HFFc6 (cell line): ENCODE measurements at regions not wholly inside any gene's neighbourhood (a gene's known extent, or its start where the extent isn't known, plus 50 kb on each side); places are given as distances from the start of the nearest gene placed in this dataset.

Experiments used
- DNase-seq: peaks from one replicate; pipeline ENCODE4 v3.0.0-alpha.2; 2018
- H3K27ac Mint-ChIP-seq: 2 replicates; pipeline ENCODE4 v1.8.0; 2020; ENCODE audit warnings: mild to moderate bottlenecking, mixed read lengths
- H3K27me3 Mint-ChIP-seq: 2 replicates; pipeline ENCODE4 v1.8.0; 2021; ENCODE audit warnings: mild to moderate bottlenecking, moderate library complexity, mixed read lengths; ENCODE audit not compliant: insufficient read depth
- H3K36me3 Mint-ChIP-seq: 2 replicates; pipeline ENCODE4 v1.8.0; 2021; ENCODE audit warnings: low read depth, mixed read lengths
- H3K4me1 Mint-ChIP-seq: 2 replicates; pipeline ENCODE4 v1.8.0; 2020; ENCODE audit warnings: low read depth, mixed read lengths
- H3K4me3 Mint-ChIP-seq: 2 replicates; pipeline ENCODE4 v1.8.0; 2020; ENCODE audit warnings: mild to moderate bottlenecking, moderate library complexity, mixed read lengths
- H3K9me3 Mint-ChIP-seq: 2 replicates; pipeline ENCODE4 v1.8.0; 2020; ENCODE audit warnings: mild to moderate bottlenecking, mixed read lengths
- TF ChIP-seq, protein P1 (sequence below): fragments of 200-600 bp; sonication (generic); IDR thresholded peaks from 2 replicates; pipeline ENCODE4 v1.5.0; 2021; ENCODE audit warnings: antibody characterized with exemption, mild to moderate bottlenecking

DNA sequence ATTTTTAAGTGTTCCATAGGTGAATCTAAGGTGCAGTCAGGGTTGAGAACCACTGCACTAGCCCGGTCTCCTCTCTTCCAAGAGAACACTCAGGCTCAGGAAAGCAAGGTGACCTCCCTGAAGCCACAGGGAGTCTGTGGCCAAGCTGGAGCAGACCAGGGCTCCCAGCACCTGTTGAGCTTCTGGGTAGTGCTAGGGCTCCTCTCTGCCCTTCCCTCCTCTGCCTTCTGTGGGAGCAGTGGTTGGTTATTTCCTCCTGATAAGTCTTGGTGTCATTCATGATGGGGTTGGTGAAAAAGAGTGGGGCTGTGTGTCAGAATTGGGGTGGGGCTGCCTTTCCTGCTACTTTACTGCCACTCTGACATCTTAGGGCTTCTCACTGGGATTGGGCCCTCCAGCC lies 163.1 kb upstream of the UMPS start:
- TF ChIP-seq, protein P1, sequence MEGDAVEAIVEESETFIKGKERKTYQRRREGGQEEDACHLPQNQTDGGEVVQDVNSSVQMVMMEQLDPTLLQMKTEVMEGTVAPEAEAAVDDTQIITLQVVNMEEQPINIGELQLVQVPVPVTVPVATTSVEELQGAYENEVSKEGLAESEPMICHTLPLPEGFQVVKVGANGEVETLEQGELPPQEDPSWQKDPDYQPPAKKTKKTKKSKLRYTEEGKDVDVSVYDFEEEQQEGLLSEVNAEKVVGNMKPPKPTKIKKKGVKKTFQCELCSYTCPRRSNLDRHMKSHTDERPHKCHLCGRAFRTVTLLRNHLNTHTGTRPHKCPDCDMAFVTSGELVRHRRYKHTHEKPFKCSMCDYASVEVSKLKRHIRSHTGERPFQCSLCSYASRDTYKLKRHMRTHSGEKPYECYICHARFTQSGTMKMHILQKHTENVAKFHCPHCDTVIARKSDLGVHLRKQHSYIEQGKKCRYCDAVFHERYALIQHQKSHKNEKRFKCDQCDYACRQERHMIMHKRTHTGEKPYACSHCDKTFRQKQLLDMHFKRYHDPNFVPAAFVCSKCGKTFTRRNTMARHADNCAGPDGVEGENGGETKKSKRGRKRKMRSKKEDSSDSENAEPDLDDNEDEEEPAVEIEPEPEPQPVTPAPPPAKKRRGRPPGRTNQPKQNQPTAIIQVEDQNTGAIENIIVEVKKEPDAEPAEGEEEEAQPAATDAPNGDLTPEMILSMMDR: no peak
- Mint-ChIP-seq H3K27ac (no peak overlapping the region), H3K4me3 (no peak overlapping the region), H3K27me3 (peaks cover 18% of the 10 kb centered on the region), H3K9me3 (no peaks in the 10 kb centered on the region), H3K36me3 (no peaks in the 10 kb centered on the region), H3K4me1 (peaks cover 7% of the 10 kb centered on the region)
- DNase-seq: no peak

DNA sequence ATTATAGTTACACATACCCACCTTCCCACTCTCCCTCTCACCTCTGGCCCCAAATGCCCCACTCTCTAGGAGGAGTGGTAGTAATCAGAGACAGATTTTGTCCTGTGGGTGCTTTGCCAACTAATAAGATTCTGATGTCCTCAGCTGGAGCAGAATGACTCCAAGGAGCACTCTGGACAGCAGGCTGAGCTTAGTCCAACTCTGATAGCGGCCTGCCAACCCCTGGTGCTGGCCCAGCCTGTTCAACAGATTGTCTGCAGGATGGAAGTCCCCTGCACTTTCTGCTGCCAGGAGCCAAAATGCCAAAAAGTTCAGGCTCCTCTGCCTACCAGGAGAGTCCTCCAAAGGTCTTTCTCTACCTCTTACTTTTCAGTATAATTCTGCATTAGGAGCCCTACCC lies 160.5 kb upstream of the UMPS start:
- Mint-ChIP-seq H3K9me3 (no peaks in the 10 kb centered on the region), H3K27me3 (peaks cover 11% of the 10 kb centered on the region), H3K4me1 (no peaks in the 10 kb centered on the region), H3K36me3 (no peaks in the 10 kb centered on the region), H3K4me3 (no peak overlapping the region), H3K27ac (no peak overlapping the region)
- no peak for DNase-seq
- TF ChIP-seq, protein P1: no peak

DNA sequence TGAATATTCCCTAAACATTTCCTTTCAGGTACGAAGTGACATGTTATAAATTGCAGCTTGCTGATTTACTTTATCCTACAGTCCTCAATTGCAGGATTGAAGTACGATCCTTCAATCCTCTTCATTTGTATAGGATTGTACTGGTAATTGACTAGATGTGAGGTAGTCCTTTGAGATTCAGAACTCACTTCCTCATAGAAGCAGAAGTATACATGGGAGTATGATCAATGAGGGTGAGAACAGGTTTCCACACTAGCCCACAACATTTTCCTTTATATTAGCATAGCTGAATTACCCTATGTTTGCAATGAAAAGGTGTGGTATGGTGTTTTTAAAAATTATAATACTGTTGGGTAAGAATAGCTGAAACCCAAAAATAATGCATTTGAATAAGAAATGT lies 160.0 kb upstream of the UMPS start:
- DNase-seq: no peak
- Mint-ChIP-seq H3K4me3 (no peak overlapping the region), H3K27me3 (peaks cover 13% of the 10 kb centered on the region), H3K27ac (no peak overlapping the region), H3K9me3 (no peaks in the 10 kb centered on the region), H3K4me1 (peaks cover 4% of the 10 kb centered on the region), H3K36me3 (no peaks in the 10 kb centered on the region)
- TF ChIP-seq, protein P1: no peak

DNA sequence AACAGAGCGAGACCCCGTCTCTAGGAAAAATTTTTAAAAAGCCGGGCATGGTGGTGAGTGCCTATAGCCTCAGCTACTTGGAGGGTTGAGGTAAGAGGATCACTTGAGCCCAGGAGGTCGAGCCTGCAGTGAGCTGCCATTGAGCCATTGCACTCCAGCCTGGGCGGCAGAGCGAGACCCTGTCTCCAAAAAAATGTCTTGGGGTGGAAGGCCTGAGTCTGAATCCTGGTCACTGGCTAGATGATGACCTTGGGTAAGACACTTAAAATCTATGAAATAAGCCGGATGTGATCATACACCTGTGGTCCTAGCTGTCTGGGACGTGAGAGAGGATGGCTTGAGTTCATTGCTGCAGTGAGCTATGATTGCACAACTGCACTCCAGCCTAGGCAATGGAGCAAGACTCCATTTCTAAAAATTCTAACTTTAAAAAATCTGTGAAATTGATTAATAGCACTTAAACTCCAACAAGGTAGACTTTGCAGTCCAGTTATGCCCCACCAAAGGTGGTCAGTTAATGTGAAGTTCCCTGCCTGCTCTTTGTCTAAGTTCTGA lies 157.3 kb upstream of the UMPS start:
- Mint-ChIP-seq H3K4me1 (peaks cover 10% of the 10 kb centered on the region), H3K27ac (no peak overlapping the region), H3K27me3 (peaks cover 12% of the 10 kb centered on the region), H3K9me3 (no peaks in the 10 kb centered on the region), H3K4me3 (no peak overlapping the region), H3K36me3 (no peaks in the 10 kb centered on the region)
- TF ChIP-seq, protein P1: no peak
- DNase-seq: no peak

DNA sequence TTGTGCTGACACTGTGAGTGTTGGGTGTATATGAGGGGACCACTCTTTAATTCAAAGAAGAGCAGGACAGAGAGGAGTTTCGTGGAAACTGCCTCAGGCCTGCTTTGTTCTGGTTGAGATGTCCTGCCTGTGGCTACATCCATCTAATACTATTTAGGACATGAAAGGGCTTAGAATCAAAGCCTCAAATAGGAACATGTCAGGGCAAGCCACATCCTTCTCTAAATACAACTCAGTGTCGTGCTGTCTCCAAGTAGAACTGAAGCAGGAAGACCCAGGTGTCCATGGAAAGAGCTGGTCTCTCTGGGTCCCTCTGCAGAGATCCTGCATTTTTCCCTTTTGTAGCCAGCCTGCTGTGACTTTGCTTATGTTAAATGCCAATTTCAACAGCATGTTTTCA lies 156.2 kb upstream of the UMPS start:
- Mint-ChIP-seq H3K9me3 (no peaks in the 10 kb centered on the region), H3K27ac (no peak overlapping the region), H3K27me3 (peaks cover 18% of the 10 kb centered on the region), H3K4me1 (peaks cover 10% of the 10 kb centered on the region), H3K4me3 (no peak overlapping the region), H3K36me3 (no peaks in the 10 kb centered on the region)
- TF ChIP-seq, protein P1: no peak
- DNase-seq: no peak
